Ovary (tissue), 3 donors: ENCODE measurements at regions not wholly inside any gene's neighbourhood (a gene's known extent, or its start where the extent isn't known, plus 50 kb on each side); places are given as distances from the start of the nearest gene placed in this dataset.

Source experiments
- EP300 ChIP-seq: sonication (generic); formaldehyde crosslinking; IDR thresholded peaks from one replicate; pipeline ENCODE4 v1.6.1; 2017; ENCODE audit warnings: antibody characterized with exemption
- POLR2A ChIP-seq: fragments of 450-650 bp; IDR thresholded peaks from one replicate; pipeline ENCODE4 v1.6.1; 2017; ENCODE audit warnings: antibody characterized with exemption, mild to moderate bottlenecking, moderate library complexity
- TF ChIP-seq, protein P1 (sequence below), 3 donors: fragments of 450-650 bp in 2 of 3; fragments of 200-600 bp in 1 of 3; IDR thresholded peaks; one replicate each; pipeline versions ENCODE4 v1.5.1 to v1.8.0; 2016 to 2022; ENCODE audit warnings: antibody characterized with exemption in 3 of 3, mild to moderate bottlenecking in 1 of 3
- donor health status: DM: no; HTN: no; CAD: no.

DNA sequence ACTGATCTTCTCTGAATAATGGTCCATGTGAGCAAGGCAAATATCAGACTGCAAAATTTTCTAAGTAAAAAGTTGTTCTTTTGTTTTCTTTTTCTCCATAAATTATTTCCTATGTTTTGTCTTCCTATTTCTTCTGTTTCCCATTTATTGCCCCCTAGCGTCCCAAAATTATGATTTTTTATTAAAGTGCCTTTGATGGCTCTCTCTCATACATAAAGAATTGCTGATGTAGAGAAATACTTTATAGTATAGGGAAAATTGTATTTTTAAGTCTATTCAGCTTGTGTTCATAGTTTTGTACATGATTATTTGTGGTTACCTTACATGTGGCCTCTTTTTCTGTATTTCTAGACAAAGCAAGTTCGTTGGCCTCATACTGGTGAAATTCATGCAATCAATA is 1031.2 kb downstream of the EFNA5 start:
- TF ChIP-seq, protein P1, sequence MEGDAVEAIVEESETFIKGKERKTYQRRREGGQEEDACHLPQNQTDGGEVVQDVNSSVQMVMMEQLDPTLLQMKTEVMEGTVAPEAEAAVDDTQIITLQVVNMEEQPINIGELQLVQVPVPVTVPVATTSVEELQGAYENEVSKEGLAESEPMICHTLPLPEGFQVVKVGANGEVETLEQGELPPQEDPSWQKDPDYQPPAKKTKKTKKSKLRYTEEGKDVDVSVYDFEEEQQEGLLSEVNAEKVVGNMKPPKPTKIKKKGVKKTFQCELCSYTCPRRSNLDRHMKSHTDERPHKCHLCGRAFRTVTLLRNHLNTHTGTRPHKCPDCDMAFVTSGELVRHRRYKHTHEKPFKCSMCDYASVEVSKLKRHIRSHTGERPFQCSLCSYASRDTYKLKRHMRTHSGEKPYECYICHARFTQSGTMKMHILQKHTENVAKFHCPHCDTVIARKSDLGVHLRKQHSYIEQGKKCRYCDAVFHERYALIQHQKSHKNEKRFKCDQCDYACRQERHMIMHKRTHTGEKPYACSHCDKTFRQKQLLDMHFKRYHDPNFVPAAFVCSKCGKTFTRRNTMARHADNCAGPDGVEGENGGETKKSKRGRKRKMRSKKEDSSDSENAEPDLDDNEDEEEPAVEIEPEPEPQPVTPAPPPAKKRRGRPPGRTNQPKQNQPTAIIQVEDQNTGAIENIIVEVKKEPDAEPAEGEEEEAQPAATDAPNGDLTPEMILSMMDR (IDR thresholded peaks at IDR 0.05) = no peak
- no peak for TF ChIP-seq EP300
- no peak for TF ChIP-seq POLR2A
